BJ (cell line): ENCODE measurements at regions not wholly inside any gene's neighbourhood (a gene's known extent, or its start where the extent isn't known, plus 50 kb on each side); places are given as distances from the start of the nearest gene placed in this dataset.

Experiments used
- CTCF ChIA-PET: fragments of 350-600 bp; formaldehyde crosslinking; extraction: SDS; loops from one replicate; lab custom pipeline; 2021; ENCODE audit warnings: antibody characterized with exemption, inconsistent platforms; lab: Yijun Ruan, JAX
- POLR2A ChIA-PET: fragments of 300-600 bp; sonication (Branson Sonifier 250); formaldehyde crosslinking; extraction: SDS; loops from one replicate; lab custom pipeline; 2021; ENCODE audit warnings: antibody characterized with exemption; lab: Charles Lee
- DNase-seq: peaks from one replicate; pipeline ENCODE4 v3.0.0-alpha.2; 2011; ENCODE audit warnings: low read depth
- H3K27me3 ChIP-seq: 2 replicates; pipeline ENCODE4 v1.6.0; 2011; ENCODE audit warnings: low read length; ENCODE audit not compliant: control insufficient read depth, insufficient read depth
- H3K36me3 ChIP-seq: 2 replicates; pipeline ENCODE4 v1.5.1; 2011; ENCODE audit warnings: low read length; ENCODE audit not compliant: control insufficient read depth, insufficient read depth
- H3K4me3 ChIP-seq: 2 replicates; pipeline ENCODE4 v1.5.1; 2011; ENCODE audit warnings: low read depth, mild to moderate bottlenecking, control low read depth, low read length
- CTCF ChIP-seq: IDR thresholded peaks from 2 replicates; pipeline ENCODE4 v1.5.1; 2011; ENCODE audit warnings: low read depth, mild to moderate bottlenecking, control low read depth, inconsistent platforms, low read length, moderate library complexity; ENCODE audit not compliant: insufficient read depth

GRCh38 chr7:79964463-79964862 is 170.2 kb upstream of the GNAI1 start:
- CTCF ChIA-PET: no interaction called here
- Histone ChIP-seq H3K4me3 (no peak overlapping the region), H3K27me3 (no peaks in the 10 kb centered on the region), H3K36me3 (no peaks in the 10 kb centered on the region)
- DNase-seq: no peak
- POLR2A ChIA-PET: interaction anchor here (0.5 kb wide), 1 partner anchor 13 kb away, joined by 3 read pairs; no protein-coding TSS in a partner anchor
- no peak for TF ChIP-seq CTCF

GRCh38 chr7:79953130-79953529 is 181.5 kb upstream of the GNAI1 start:
- ChIA-PET CTCF (no interaction called here), POLR2A (no interaction called here)
- TF ChIP-seq CTCF: no peak
- H3K4me3 ChIP-seq: no peak overlapping the region
- DNase-seq: no peak
- no peaks in the 10 kb centered on the region for H3K27me3 ChIP-seq
- H3K36me3 ChIP-seq: no peaks in the 10 kb centered on the region

- Histone ChIP-seq H3K4me3 (no peak overlapping the region), H3K36me3 (no peaks in the 10 kb centered on the region), H3K27me3 (no peaks in the 10 kb centered on the region)
- no peak for TF ChIP-seq CTCF
- DNase-seq: no peak
- CTCF ChIA-PET: no interaction called here
- POLR2A ChIA-PET: no interaction called here
Observed at GRCh38 chr7:79952399-79952798, 182.2 kb upstream of the GNAI1 start.

GRCh38 chr7:79951415-79951814 is 183.2 kb upstream of the GNAI1 start:
- no peak for DNase-seq
- no peak overlapping the region for H3K4me3 ChIP-seq
- no peak for TF ChIP-seq CTCF
- no peaks in the 10 kb centered on the region for H3K36me3 ChIP-seq
- H3K27me3 ChIP-seq: no peaks in the 10 kb centered on the region
- POLR2A ChIA-PET: no interaction called here
- CTCF ChIA-PET: no interaction called here

GRCh38 chr7:79949778-79950177 is 184.9 kb upstream of the GNAI1 start:
- Histone ChIP-seq H3K4me3 (no peak overlapping the region), H3K36me3 (no peaks in the 10 kb centered on the region), H3K27me3 (no peaks in the 10 kb centered on the region)
- no peak for TF ChIP-seq CTCF
- DNase-seq: no peak
- POLR2A ChIA-PET: interaction anchor here (0.6 kb wide), 1 partner anchor 118 kb away, joined by 4 read pairs; no protein-coding TSS in a partner anchor
- CTCF ChIA-PET: no interaction called here
